ENCODE measurements at regions not wholly inside any gene's neighbourhood (a gene's known extent, or its start where the extent isn't known, plus 50 kb on each side); places are given as distances from the start of the nearest gene placed in this dataset.

- Histone ChIP-seq H3K27me3 (ENCODE audit: insufficient read depth, low read length) (no peaks in the 10 kb centered on the region), H3K23me2 (ENCODE audit: insufficient read length, low read depth, low read length, poor library complexity, severe bottlenecking) (no peaks in the 10 kb centered on the region), H3K27ac (ENCODE audit: insufficient read length, low read depth, low read length) (no peak overlapping the region)
These were observed 475.5 kb upstream of the ACO1 start for GRCh38 chr9:31908891-31909480.

More at GRCh38 chr9:31908891-31909480, 475.5 kb upstream of the ACO1 start:
- no peak overlapping the region for H2BK5ac ChIP-seq (ENCODE audit: insufficient read length, low read length)
- no peak overlapping the region for H4K91ac ChIP-seq (ENCODE audit: insufficient read length, low read depth, low read length)
- no peak overlapping the region for H3K4ac ChIP-seq (ENCODE audit: low read depth, low read length)
- H3K56ac ChIP-seq (ENCODE audit: insufficient read length, low read depth, low read length), result no peak overlapping the region
- H2BK120ac ChIP-seq (ENCODE audit: low read depth, low read length, poor library complexity, severe bottlenecking), result no peak overlapping the region
- H3K79me1 ChIP-seq (ENCODE audit: insufficient read depth, low read depth, low read length, poor library complexity, severe bottlenecking), result no peaks in the 10 kb centered on the region
- no peak overlapping the region for H3T11ph ChIP-seq (ENCODE audit: low read length)
- H2BK12ac ChIP-seq (ENCODE audit: insufficient read length, low read depth, low read length), result no peak overlapping the region
- no peak overlapping the region for H3K9ac ChIP-seq (ENCODE audit: extremely low read depth, insufficient read length, low read length)
- H3K23ac ChIP-seq (ENCODE audit: insufficient read length, low read depth, low read length), result no peak overlapping the region
- H4K5ac ChIP-seq (ENCODE audit: insufficient read length, low read depth, low read length), result no peak overlapping the region
- H2BK15ac ChIP-seq (ENCODE audit: low read depth, low read length), result no peak overlapping the region
- H2AFZ ChIP-seq (ENCODE audit: low read length), result no peak overlapping the region
- no peaks in the 10 kb centered on the region for H3K4me1 ChIP-seq (ENCODE audit: insufficient read depth, low read length)
- no peak overlapping the region for H3K14ac ChIP-seq (ENCODE audit: insufficient read depth, low read length)
- WGBS (ENCODE audit: extremely low coverage, insufficient read length, low lambda C conversion rate), result no CpG with 5 or more reads among the region's 11 CpGs
- no peak overlapping the region for H3K4me2 ChIP-seq (ENCODE audit: insufficient read depth, insufficient read length, low read length)
- H4K20me1 ChIP-seq (ENCODE audit: control insufficient read depth, insufficient read depth, insufficient read length), result no peaks in the 10 kb centered on the region
- no peaks in the 10 kb centered on the region for H3K36me3 Mint-ChIP-seq (ENCODE audit: insufficient read depth in 1 of 3, low read depth in 3 of 3)
- H3K18ac ChIP-seq (ENCODE audit: insufficient read length, low read depth, low read length), result no peak overlapping the region
- DNase-seq, result no peak
- H3K9me3 Mint-ChIP-seq, result peaks cover 0 to 10% of the 10 kb centered on the region in 2 experiments; a peak in 2 of 5 replicates
- no peak overlapping the region for H3K4me3 Mint-ChIP-seq
- H2AK5ac ChIP-seq (ENCODE audit: insufficient read length, low read length), result no peak overlapping the region
- H3K79me2 ChIP-seq (ENCODE audit: insufficient read depth, low read length), result no peaks in the 10 kb centered on the region
- H3K4me1 Mint-ChIP-seq, result peaks cover 7% of the 10 kb centered on the region in 2 experiments; a peak in 3 of 4 replicates
- H3K27me3 Mint-ChIP-seq (ENCODE audit: low read depth), result no peaks in the 10 kb centered on the region
- no peak overlapping the region for H3K27ac Mint-ChIP-seq
- no peaks in the 10 kb centered on the region for H3K9me3 ChIP-seq (ENCODE audit: control insufficient read depth, low read depth, low read length)
- no peak overlapping the region for H2BK20ac ChIP-seq (ENCODE audit: low read depth, low read length, poor library complexity, severe bottlenecking)
- TF ChIP-seq, protein P1, sequence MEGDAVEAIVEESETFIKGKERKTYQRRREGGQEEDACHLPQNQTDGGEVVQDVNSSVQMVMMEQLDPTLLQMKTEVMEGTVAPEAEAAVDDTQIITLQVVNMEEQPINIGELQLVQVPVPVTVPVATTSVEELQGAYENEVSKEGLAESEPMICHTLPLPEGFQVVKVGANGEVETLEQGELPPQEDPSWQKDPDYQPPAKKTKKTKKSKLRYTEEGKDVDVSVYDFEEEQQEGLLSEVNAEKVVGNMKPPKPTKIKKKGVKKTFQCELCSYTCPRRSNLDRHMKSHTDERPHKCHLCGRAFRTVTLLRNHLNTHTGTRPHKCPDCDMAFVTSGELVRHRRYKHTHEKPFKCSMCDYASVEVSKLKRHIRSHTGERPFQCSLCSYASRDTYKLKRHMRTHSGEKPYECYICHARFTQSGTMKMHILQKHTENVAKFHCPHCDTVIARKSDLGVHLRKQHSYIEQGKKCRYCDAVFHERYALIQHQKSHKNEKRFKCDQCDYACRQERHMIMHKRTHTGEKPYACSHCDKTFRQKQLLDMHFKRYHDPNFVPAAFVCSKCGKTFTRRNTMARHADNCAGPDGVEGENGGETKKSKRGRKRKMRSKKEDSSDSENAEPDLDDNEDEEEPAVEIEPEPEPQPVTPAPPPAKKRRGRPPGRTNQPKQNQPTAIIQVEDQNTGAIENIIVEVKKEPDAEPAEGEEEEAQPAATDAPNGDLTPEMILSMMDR (conservative IDR thresholded peaks at IDR 0.05), result no peak
- H4K8ac ChIP-seq (replicated peaks; ENCODE audit: insufficient read length, low read depth, low read length), result no peak overlapping the region

All from H9 (cell line).